H9 (cell line): ENCODE measurements at regions not wholly inside any gene's neighbourhood (a gene's known extent, or its start where the extent isn't known, plus 50 kb on each side); places are given as distances from the start of the nearest gene placed in this dataset.

Source experiments
- DNase-seq: peaks from one replicate; pipeline ENCODE4 v3.0.0-alpha.2; 2017
- H2AFZ ChIP-seq: one replicate; pipeline ENCODE4 v1.6.1; 2013; ENCODE audit warnings: mild to moderate bottlenecking, low read length, control low read depth, moderate library complexity
- H2AK5ac ChIP-seq: 2 replicates; pipeline ENCODE4 v1.6.1; 2013; ENCODE audit warnings: low read length, control low read depth, mixed read lengths; ENCODE audit not compliant: insufficient read length
- H2BK120ac ChIP-seq: one replicate; pipeline ENCODE4 v1.6.1; 2013; ENCODE audit warnings: low read depth, mild to moderate bottlenecking, low read length, control low read depth, inconsistent platforms; ENCODE audit not compliant: poor library complexity, severe bottlenecking
- H2BK12ac ChIP-seq: 2 replicates; pipeline ENCODE4 v1.6.1; 2013; ENCODE audit warnings: low read length, control low read depth, mixed read lengths, low read depth; ENCODE audit not compliant: insufficient read length
- H2BK15ac ChIP-seq: 2 replicates; pipeline ENCODE4 v1.6.1; 2013; ENCODE audit warnings: low read depth, low read length, control low read depth
- H2BK20ac ChIP-seq: one replicate; pipeline ENCODE4 v1.6.1; 2013; ENCODE audit warnings: low read depth, mild to moderate bottlenecking, low read length, control low read depth, inconsistent platforms; ENCODE audit not compliant: poor library complexity, severe bottlenecking
- H2BK5ac ChIP-seq: 2 replicates; pipeline ENCODE4 v1.6.1; 2013; ENCODE audit warnings: low read length, control low read depth, mixed read lengths; ENCODE audit not compliant: insufficient read length
- H3K14ac ChIP-seq: 2 replicates; pipeline ENCODE4 v1.6.1; 2013; ENCODE audit warnings: low read length, control low read depth; ENCODE audit not compliant: insufficient read depth
- H3K18ac ChIP-seq: 2 replicates; pipeline ENCODE4 v1.6.1; 2013; ENCODE audit warnings: low read depth, mild to moderate bottlenecking, mixed read lengths, low read length, control low read depth; ENCODE audit not compliant: insufficient read length
- H3K23ac ChIP-seq: 2 replicates; pipeline ENCODE4 v1.6.1; 2013; ENCODE audit warnings: low read length, control low read depth, mixed read lengths, low read depth; ENCODE audit not compliant: insufficient read length
- H3K23me2 ChIP-seq: 2 replicates; pipeline ENCODE4 v1.6.1; 2013; ENCODE audit warnings: low read depth, mild to moderate bottlenecking, mixed read lengths, low read length, control low read depth; ENCODE audit not compliant: insufficient read length, poor library complexity, severe bottlenecking
- H3K27ac ChIP-seq: 2 replicates; pipeline ENCODE4 v1.5.1; 2013; ENCODE audit warnings: low read length, control low read depth, mixed read lengths, low read depth; ENCODE audit not compliant: insufficient read length
- H3K27me3 ChIP-seq: 2 replicates; pipeline ENCODE4 v1.6.1; 2013; ENCODE audit warnings: low read length, control low read depth, inconsistent platforms; ENCODE audit not compliant: insufficient read depth
- H3K4ac ChIP-seq: 2 replicates; pipeline ENCODE4 v1.6.1; 2013; ENCODE audit warnings: low read depth, mild to moderate bottlenecking, control low read depth, inconsistent platforms, low read length, moderate library complexity
- H3K4me1 ChIP-seq: 2 replicates; pipeline ENCODE4 v1.6.1; 2013; ENCODE audit warnings: low read length, control low read depth, inconsistent platforms; ENCODE audit not compliant: insufficient read depth
- H3K4me2 ChIP-seq: 2 replicates; pipeline ENCODE4 v1.6.1; 2013; ENCODE audit warnings: low read length, control low read depth, mixed read lengths; ENCODE audit not compliant: insufficient read length, insufficient read depth
- H3K56ac ChIP-seq: 2 replicates; pipeline ENCODE4 v1.6.1; 2013; ENCODE audit warnings: low read depth, mild to moderate bottlenecking, mixed read lengths, low read length, control low read depth; ENCODE audit not compliant: insufficient read length
- H3K79me1 ChIP-seq: 2 replicates; pipeline ENCODE4 v1.6.1; 2013; ENCODE audit warnings: low read depth, mild to moderate bottlenecking, moderate library complexity, low read length, control low read depth, inconsistent platforms; ENCODE audit not compliant: insufficient read depth, poor library complexity, severe bottlenecking
- H3K79me2 ChIP-seq: 2 replicates; pipeline ENCODE4 v1.6.1; 2013; ENCODE audit warnings: low read length, control low read depth, inconsistent platforms; ENCODE audit not compliant: insufficient read depth
- H3K9ac ChIP-seq: 2 replicates; pipeline ENCODE4 v1.6.1; 2013; ENCODE audit warnings: low read length, control low read depth, mixed read lengths; ENCODE audit not compliant: insufficient read length; ENCODE audit errors: extremely low read depth
- H3K9me3 ChIP-seq: one replicate; pipeline ENCODE4 v1.6.1; 2013; ENCODE audit warnings: low read depth, low read length, inconsistent platforms; ENCODE audit not compliant: control insufficient read depth
- H3T11ph ChIP-seq: one replicate; pipeline ENCODE4 v1.6.1; 2013; ENCODE audit warnings: mild to moderate bottlenecking, low read length, control low read depth, inconsistent platforms
- H4K20me1 ChIP-seq: one replicate; pipeline ENCODE4 v1.6.1; 2013; ENCODE audit not compliant: control insufficient read depth, insufficient read length, insufficient read depth
- H4K5ac ChIP-seq: 2 replicates; pipeline ENCODE4 v1.6.1; 2013; ENCODE audit warnings: low read depth, mild to moderate bottlenecking, mixed read lengths, low read length, control low read depth; ENCODE audit not compliant: insufficient read length
- H4K8ac ChIP-seq: replicated peaks from 2 replicates; pipeline ENCODE4 v1.6.1; 2013; ENCODE audit warnings: low read length, control low read depth, mixed read lengths, low read depth; ENCODE audit not compliant: insufficient read length
- H4K91ac ChIP-seq: 2 replicates; pipeline ENCODE4 v1.6.1; 2013; ENCODE audit warnings: low read depth, mild to moderate bottlenecking, moderate library complexity, mixed read lengths, low read length, control low read depth; ENCODE audit not compliant: insufficient read length
- H3K27ac Mint-ChIP-seq, 3 experiments: 2 replicates in 2 of 3; 3 replicates in 1 of 3; pipeline ENCODE4 v1.8.0; 2020 to 2021; ENCODE audit warnings: mixed read lengths in 3 of 3, mild to moderate bottlenecking in 1 of 3, moderate library complexity in 1 of 3
- H3K27me3 Mint-ChIP-seq: 2 replicates; pipeline ENCODE4 v1.8.0; 2021; ENCODE audit warnings: low read depth, mild to moderate bottlenecking, moderate library complexity, mixed read lengths
- H3K36me3 Mint-ChIP-seq, 3 experiments: 2 replicates in 2 of 3; 3 replicates in 1 of 3; pipeline ENCODE4 v1.8.0; 2020 to 2021; ENCODE audit warnings: low read depth in 3 of 3, mixed read lengths in 3 of 3; ENCODE audit not compliant: insufficient read depth in 1 of 3
- H3K4me1 Mint-ChIP-seq, 2 experiments: 2 replicates each; pipeline ENCODE4 v1.8.0; 2020; ENCODE audit warnings: mixed read lengths in 2 of 2
- H3K4me3 Mint-ChIP-seq, 2 experiments: 2 replicates in 1 of 2; 3 replicates in 1 of 2; pipeline ENCODE4 v1.8.0; 2020 to 2021; ENCODE audit warnings: mild to moderate bottlenecking in 2 of 2, mixed read lengths in 2 of 2, moderate library complexity in 1 of 2
- H3K9me3 Mint-ChIP-seq, 2 experiments: 2 replicates in 1 of 2; 3 replicates in 1 of 2; pipeline ENCODE4 v1.8.0; 2020; ENCODE audit warnings: mild to moderate bottlenecking in 2 of 2, mixed read lengths in 2 of 2, moderate library complexity in 1 of 2
- whole genome bisulfite sequencing: extraction: QIAGEN DNeasy Blood & Tissue Kit; methylation state at CpG from one replicate; pipeline ENCODE4 v1.1.7; 2013; ENCODE audit warnings: missing lambda C conversion rate, low lambda C conversion rate, mixed read lengths; ENCODE audit not compliant: insufficient read length; ENCODE audit errors: extremely low coverage; 5-methylcytosine and 5-hydroxymethylcytosine counted together
- TF ChIP-seq, protein P1 (sequence below): fragments of 200-600 bp; sonication (generic); conservative IDR thresholded peaks from 3 replicates; pipeline ENCODE4 v1.8.0; 2021; ENCODE audit warnings: antibody characterized with exemption, mild to moderate bottlenecking

DNA sequence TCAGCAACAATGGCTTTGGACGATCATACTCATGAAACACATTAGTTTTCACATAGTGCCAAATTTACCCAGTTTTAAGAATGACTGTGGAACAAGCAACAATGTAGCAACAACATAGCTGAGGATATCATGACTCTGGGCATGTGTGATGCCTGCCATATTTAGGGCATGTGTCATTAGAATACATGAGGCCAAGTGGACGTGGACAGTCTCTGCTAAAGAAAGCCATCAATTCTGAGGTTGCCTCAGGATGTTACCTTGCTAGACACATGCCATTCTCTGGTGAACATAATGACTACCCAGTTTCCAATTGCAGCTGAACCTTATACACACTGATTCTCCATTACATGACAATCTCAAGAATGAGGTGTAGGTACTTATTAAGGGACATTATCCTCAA, 103.3 kb upstream of the ADAMTS19 start:
- Mint-ChIP-seq H3K27ac (no peak overlapping the region), H3K36me3 (no peaks in the 10 kb centered on the region; a peak in 1 of 7 replicates), H3K4me3 (no peak overlapping the region), H3K27me3 (no peaks in the 10 kb centered on the region), H3K4me1 (peaks cover 0 to 3% of the 10 kb centered on the region in 2 experiments; a peak in 1 of 4 replicates), H3K9me3 (no peaks in the 10 kb centered on the region)
- no peak overlapping the region for H2BK20ac ChIP-seq
- H3K18ac ChIP-seq: no peak overlapping the region
- no peak overlapping the region for H4K8ac ChIP-seq
- no peak overlapping the region for H4K91ac ChIP-seq
- H3K23ac ChIP-seq: no peak overlapping the region
- TF ChIP-seq, protein P1, sequence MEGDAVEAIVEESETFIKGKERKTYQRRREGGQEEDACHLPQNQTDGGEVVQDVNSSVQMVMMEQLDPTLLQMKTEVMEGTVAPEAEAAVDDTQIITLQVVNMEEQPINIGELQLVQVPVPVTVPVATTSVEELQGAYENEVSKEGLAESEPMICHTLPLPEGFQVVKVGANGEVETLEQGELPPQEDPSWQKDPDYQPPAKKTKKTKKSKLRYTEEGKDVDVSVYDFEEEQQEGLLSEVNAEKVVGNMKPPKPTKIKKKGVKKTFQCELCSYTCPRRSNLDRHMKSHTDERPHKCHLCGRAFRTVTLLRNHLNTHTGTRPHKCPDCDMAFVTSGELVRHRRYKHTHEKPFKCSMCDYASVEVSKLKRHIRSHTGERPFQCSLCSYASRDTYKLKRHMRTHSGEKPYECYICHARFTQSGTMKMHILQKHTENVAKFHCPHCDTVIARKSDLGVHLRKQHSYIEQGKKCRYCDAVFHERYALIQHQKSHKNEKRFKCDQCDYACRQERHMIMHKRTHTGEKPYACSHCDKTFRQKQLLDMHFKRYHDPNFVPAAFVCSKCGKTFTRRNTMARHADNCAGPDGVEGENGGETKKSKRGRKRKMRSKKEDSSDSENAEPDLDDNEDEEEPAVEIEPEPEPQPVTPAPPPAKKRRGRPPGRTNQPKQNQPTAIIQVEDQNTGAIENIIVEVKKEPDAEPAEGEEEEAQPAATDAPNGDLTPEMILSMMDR: no peak
- no peak overlapping the region for H3T11ph ChIP-seq
- no peak overlapping the region for H2AK5ac ChIP-seq
- no CpG with 5 or more reads among the region's 2 CpGs for WGBS
- no peak overlapping the region for H3K4ac ChIP-seq
- H4K5ac ChIP-seq: no peak overlapping the region
- H3K79me1 ChIP-seq: no peaks in the 10 kb centered on the region
- DNase-seq: no peak
- no peaks in the 10 kb centered on the region for H4K20me1 ChIP-seq
- H3K4me2 ChIP-seq: no peak overlapping the region
- no peaks in the 10 kb centered on the region for H3K79me2 ChIP-seq
- no peak overlapping the region for H3K9ac ChIP-seq
- H2BK15ac ChIP-seq: no peak overlapping the region
- H3K56ac ChIP-seq: no peak overlapping the region
- H2AFZ ChIP-seq: no peak overlapping the region
- no peak overlapping the region for H2BK12ac ChIP-seq
- no peaks in the 10 kb centered on the region for H3K27me3 ChIP-seq
- H2BK5ac ChIP-seq: no peak overlapping the region
- H3K9me3 ChIP-seq: no peaks in the 10 kb centered on the region
- no peaks in the 10 kb centered on the region for H3K4me1 ChIP-seq
- H3K27ac ChIP-seq: no peak overlapping the region
- H3K23me2 ChIP-seq: no peaks in the 10 kb centered on the region
- no peak overlapping the region for H3K14ac ChIP-seq
- H2BK120ac ChIP-seq: no peak overlapping the region
